Middle frontal gyrus (tissue), 1 donor: ENCODE measurements at regions not wholly inside any gene's neighbourhood (a gene's known extent, or its start where the extent isn't known, plus 50 kb on each side); places are given as distances from the start of the nearest gene placed in this dataset.

ENCODE experiments used
- DNase-seq: peaks from one replicate; pipeline ENCODE4 v3.0.0-alpha.2; 2015; ENCODE audit warnings: low spot score; ENCODE audit errors: extremely low spot score

GRCh38 chrX:20623448-20623847 is 356.7 kb upstream of the RPS6KA3 start:
- no peak for DNase-seq

GRCh38 chrX:20620306-20620705 is 353.6 kb upstream of the RPS6KA3 start:
- DNase-seq = no peak

- DNase-seq = no peak
These were observed 343.3 kb upstream of the RPS6KA3 start for GRCh38 chrX:20609916-20610415.

- DNase-seq = no peak
These were observed 340.1 kb upstream of the RPS6KA3 start for GRCh38 chrX:20606831-20607230.

GRCh38 chrX:20596856-20597255 is 330.1 kb upstream of the RPS6KA3 start:
- DNase-seq = no peak

GRCh38 chrX:20595928-20596575 is 329.3 kb upstream of the RPS6KA3 start:
- no peak for DNase-seq

- DNase-seq = no peak
These were observed 328.3 kb upstream of the RPS6KA3 start for GRCh38 chrX:20594985-20595384.

- no peak for DNase-seq
These were observed 327.1 kb upstream of the RPS6KA3 start for GRCh38 chrX:20593836-20594235.

GRCh38 chrX:20593402-20593801 is 326.7 kb upstream of the RPS6KA3 start:
- DNase-seq = no peak

- no peak for DNase-seq
These were observed 324.5 kb upstream of the RPS6KA3 start for GRCh38 chrX:20591246-20591645.

GRCh38 chrX:20585782-20586181 is 319.1 kb upstream of the RPS6KA3 start:
- no peak for DNase-seq

GRCh38 chrX:20571611-20572010 is 304.9 kb upstream of the RPS6KA3 start:
- no peak for DNase-seq

GRCh38 chrX:20567108-20567507 is 300.4 kb upstream of the RPS6KA3 start:
- no peak for DNase-seq

- DNase-seq = no peak
These were observed 280.9 kb upstream of the RPS6KA3 start for GRCh38 chrX:20547611-20548051.

GRCh38 chrX:20545538-20545937 is 278.8 kb upstream of the RPS6KA3 start:
- no peak for DNase-seq

GRCh38 chrX:20542072-20542471 is 275.4 kb upstream of the RPS6KA3 start:
- no peak for DNase-seq

- DNase-seq = no peak
These were observed 272.3 kb upstream of the RPS6KA3 start for GRCh38 chrX:20538974-20539373.

- no peak for DNase-seq
These were observed 265.0 kb upstream of the RPS6KA3 start for GRCh38 chrX:20531667-20532066.

- peak; percentile 74 for DNase-seq
These were observed 263.8 kb upstream of the RPS6KA3 start for GRCh38 chrX:20530406-20530921.

- no peak for DNase-seq
These were observed 263.0 kb upstream of the RPS6KA3 start for GRCh38 chrX:20529711-20530110.

- DNase-seq = no peak
These were observed 262.6 kb upstream of the RPS6KA3 start for GRCh38 chrX:20529301-20529700.

GRCh38 chrX:20527558-20528011 is 260.9 kb upstream of the RPS6KA3 start:
- DNase-seq = no peak

GRCh38 chrX:20527041-20527440 is 260.3 kb upstream of the RPS6KA3 start:
- no peak for DNase-seq
